Stimulated activated CD8-positive, alpha-beta memory T cell treated with anti-CD3 and anti-CD28 coated beads, Interleukin-12 subunit alpha, Interleukin-12 subunit beta, amount 100 ng/mL, for 1 hour (primary cell): ENCODE measurements at regions not wholly inside any gene's neighbourhood (a gene's known extent, or its start where the extent isn't known, plus 50 kb on each side); places are given as distances from the start of the nearest gene placed in this dataset.
"Not testable (repeated sequence)": the region's sequence is repeated elsewhere in the genome, so short reads cannot be mapped to it uniquely, and the experiment has no call there.

Experiments
- DNase-seq: peaks from one replicate; pipeline ENCODE4 v3.0.0-alpha.2; 2020; ENCODE audit warnings: low read depth

DNA sequence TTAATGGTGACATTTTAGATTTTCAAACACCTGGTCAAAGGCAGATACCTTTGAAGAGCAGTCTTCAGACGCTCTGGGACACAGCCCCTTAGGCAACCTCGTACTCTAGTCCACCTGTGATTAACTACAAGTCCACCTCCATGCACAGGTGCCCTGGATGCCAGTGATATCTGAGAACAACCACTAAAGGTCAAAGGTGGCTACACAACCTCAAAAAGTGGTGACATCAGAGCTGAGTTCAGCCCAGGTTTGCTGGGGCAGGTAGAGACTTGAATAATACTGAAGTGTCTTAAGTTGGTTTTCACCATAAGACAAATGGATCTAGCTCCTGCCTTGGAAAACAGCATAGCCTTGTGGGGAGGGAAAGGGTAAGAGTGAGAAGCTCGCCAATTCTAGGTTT is 143.4 kb upstream of the ADO start:
- DNase-seq = no peak

GRCh38 chr10:62662486-62662885 is 142.0 kb upstream of the ADO start:
- DNase-seq = no peak

GRCh38 chr10:62665771-62666170 is 138.7 kb upstream of the ADO start:
- DNase-seq = no peak

- no peak for DNase-seq
Measured at GRCh38 chr10:62666275-62666674, 138.2 kb upstream of the ADO start.

- DNase-seq = no peak
Measured at GRCh38 chr10:62669341-62669740, 135.2 kb upstream of the ADO start.

DNA sequence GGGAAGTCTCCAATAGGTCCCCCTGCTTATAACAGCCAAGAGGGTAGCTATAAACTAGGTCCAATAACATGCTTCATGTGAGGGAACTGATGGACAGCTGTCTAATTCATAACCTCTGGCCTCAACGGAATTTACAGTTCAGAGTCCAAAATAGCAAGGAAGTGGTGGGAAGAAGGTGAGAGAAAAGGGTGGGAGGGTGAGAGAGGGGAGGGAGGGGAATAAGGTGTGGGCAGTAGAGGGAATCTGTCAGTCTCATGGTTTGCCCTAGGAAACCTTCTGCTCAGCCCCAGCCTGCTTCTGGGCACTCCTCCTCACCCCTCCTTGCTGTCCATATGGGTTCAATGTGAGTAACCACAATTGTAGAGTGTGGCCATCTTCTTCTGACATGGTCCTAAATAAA is 133.4 kb upstream of the ADO start:
- no peak for DNase-seq

GRCh38 chr10:62681211-62681940 is 123.1 kb upstream of the ADO start:
- DNase-seq = peak; percentile 45

GRCh38 chr10:62684911-62685310 is 119.6 kb upstream of the ADO start:
- DNase-seq = no peak

DNA sequence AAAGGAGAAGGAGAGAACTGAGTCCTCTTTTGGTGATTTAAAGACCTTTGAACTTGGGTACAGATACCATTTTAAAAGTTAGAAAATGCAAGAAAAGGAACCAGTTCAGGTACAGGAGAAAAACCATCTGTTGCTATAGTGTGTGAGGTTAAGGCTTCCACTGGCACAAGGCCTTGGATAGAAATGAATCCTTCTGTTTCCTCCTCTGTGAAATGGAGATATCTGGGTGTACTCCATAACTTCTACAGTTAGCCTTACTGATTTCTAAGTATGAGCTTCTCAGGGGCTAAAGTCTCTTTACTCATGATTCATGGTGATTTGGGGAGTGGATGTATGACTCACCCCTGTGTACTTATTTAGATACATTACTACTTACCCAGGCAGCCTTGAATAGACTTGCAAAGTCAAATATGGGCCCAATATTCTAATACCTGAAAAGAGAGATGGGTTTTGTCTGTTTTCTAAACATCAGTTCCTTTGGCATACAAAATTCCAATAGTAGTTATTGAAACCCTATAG is 117.2 kb upstream of the ADO start:
- DNase-seq = no peak

DNA sequence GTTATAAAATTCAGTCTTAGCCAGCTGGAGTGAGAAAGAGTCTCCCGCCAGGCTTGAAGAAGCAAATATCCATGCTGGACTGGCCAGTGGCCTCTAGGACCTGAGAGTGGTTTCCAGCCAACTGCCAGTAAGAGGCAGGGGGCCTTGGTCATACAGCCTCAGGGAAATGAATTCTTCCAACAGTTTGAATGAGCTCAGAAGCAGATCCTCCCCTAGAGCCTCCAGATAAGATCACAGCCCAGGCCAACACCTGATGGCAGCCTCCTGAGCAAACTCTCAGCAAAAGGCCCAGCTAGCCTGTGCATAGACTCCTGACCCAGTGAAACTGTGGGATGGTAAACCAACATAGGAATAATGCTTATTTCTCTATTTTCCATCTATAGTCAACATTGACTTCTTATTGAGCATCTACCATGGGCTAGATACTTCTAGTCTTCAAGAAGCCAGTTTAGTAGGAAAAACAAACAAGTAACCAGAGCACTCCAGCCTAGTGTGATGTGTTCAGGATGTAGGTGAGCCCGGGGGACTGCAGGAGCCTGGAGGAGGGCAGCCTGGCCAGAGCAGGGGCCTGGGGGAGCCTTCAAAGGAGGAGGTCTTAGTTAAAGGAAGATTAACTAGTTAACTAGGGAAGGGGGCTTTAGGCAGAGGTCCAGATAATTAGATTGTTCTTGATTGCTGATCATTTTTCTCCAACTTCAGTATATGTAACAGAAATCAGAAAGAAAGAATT is 115.4 kb upstream of the ADO start:
- DNase-seq = no peak

GRCh38 chr10:62689712-62690111 is 114.8 kb upstream of the ADO start:
- no peak for DNase-seq

GRCh38 chr10:62690703-62691102 is 113.8 kb upstream of the ADO start:
- no peak for DNase-seq

GRCh38 chr10:62691336-62691735 is 113.2 kb upstream of the ADO start:
- no peak for DNase-seq

DNA sequence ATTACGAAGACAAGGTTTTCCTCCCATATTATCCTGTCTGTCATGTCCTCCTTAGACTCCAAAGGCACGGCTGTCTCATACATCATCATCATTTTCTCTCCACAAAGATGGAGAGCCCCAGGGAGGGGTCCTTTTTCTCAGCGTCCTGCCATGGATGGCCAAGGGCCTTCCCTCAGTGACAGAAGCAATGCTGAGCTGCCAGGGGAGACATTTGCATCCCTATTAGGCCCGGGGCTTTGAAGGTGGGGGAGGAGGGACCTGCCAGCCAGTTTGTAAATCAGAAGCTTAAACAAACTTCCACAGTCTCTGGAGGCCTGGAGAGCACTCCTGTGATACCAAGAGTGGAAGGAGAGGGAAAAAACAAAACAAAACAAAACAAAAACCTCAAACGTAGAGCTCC is 112.4 kb upstream of the ADO start:
- no peak for DNase-seq

- no peak for DNase-seq
Measured at GRCh38 chr10:62693306-62693705, 111.2 kb upstream of the ADO start.

DNA sequence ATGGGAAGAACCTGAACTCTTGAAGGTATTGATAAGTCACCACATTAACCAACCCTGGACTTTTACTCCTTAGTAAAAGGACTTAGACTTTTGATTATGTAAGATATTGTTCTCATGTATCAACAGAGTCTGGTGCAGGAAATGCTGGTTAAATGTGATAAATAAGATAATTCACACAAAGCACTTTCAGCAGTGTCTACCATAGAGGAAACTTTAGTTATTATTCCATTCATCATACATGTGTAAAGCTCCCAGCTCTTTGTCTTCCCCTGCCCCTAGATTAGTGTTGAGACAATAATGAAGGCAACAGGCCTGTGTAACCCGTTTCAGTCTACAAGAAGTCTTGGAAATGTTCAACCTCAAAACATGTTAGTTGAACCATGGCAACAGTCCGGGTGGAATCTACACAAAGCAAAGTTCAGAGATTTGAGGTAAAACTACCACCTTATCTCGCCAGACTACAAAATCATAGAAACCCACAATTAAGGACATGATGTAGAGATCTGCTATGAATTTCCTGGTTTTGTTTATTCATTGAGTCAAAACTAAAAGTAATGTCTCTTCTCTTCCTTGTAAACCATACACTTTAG is 109.9 kb upstream of the ADO start:
- DNase-seq = no peak

DNA sequence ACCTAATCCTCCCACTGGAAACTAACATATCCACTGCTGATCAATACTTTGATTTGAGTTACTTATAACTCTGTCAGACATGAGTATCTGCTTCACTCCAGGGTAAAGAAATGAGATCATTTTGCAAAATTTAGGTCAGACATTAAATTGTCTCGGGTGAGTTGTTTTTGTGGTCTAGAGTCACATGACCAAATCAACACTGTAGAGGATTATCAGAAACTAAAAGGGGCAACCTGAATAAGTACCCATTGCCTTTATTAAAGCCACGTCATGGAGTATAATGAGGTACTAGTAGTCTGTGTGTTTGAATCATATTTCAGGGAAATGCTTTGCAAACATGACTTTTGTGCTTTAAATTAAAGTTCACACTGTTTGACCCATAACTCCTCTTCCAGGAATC is 107.7 kb upstream of the ADO start:
- DNase-seq = no peak

DNA sequence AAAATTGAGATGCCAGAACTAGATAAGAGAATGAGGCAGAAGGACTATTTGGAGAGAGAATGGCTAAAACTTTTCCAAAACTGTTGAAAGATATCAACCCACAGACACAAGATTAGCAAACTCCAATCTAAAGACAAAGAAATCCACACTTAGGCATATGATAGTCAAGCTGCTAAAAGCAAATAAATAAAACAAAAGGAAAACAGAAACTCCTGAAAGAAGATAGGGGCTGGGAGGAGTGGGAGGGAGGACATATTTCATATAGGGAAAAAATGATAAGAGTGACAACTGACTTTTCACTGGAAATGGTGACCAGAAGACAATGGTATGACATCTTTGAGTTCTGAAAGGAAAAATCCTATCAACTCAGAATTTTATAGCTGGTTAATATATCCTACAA is 105.4 kb upstream of the ADO start:
- DNase-seq = no peak

- not testable (repeated sequence) for DNase-seq
Measured at GRCh38 chr10:62704121-62704520, 100.4 kb upstream of the ADO start.

DNA sequence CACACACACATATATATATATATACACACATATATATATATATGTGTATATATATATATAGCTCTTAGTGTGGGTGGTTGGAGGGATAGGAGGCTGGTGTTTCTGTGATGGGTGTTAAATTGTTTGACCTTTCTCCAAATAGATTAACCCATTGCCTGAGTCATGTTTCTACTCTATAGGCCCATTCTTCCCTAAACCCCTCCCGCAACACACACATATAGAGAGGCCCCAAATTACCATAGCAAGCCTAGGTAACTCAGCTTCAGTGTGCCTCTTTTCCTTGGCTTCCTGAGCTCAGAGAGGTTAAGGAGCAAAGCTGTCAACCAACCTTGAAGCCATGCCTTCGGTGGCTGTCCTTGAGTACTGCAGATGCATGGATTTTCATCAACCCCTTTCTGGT is 98.7 kb upstream of the ADO start:
- DNase-seq = no peak

- DNase-seq = no peak
Measured at GRCh38 chr10:62707810-62708209, 96.7 kb upstream of the ADO start.

- DNase-seq = no peak
Measured at GRCh38 chr10:62708569-62708968, 96.0 kb upstream of the ADO start.

DNA sequence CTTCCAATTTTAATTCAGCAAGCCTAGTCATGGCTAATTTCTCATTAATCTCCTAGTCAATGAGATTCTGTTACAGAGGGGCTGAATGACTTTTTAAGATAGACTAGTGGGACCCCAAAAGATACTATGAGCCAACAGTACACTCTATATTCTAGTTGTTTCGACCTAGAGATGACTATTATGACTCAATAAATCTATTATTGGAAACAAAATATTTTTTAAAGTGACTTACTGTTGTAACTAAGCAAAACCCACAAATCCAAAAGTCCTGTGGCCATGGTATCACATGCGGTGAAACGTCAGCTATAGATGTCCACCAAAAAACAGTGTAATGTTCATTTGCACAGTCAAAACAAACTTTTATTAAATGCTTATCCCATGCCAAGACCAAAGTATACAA is 95.3 kb upstream of the ADO start:
- no peak for DNase-seq
